LNCaP clone FGC (cell line): ENCODE measurements at regions not wholly inside any gene's neighbourhood (a gene's known extent, or its start where the extent isn't known, plus 50 kb on each side); places are given as distances from the start of the nearest gene placed in this dataset.
"Not testable (repeated sequence)": the region's sequence is repeated elsewhere in the genome, so short reads cannot be mapped to it uniquely, and the experiment has no call there.

ENCODE experiments used
- DNase-seq: peaks from one replicate; pipeline ENCODE4 v3.0.0-alpha.2; 2011; ENCODE audit warnings: low read depth
- H3K4me3 ChIP-seq: 2 replicates; pipeline ENCODE4 v1.5.1; 2011; ENCODE audit warnings: mild to moderate bottlenecking, low read depth, low read length, control low read depth
- CTCF ChIP-seq: IDR thresholded peaks from 2 replicates; pipeline ENCODE4 v1.5.1; 2012; ENCODE audit warnings: mild to moderate bottlenecking; ENCODE audit not compliant: control insufficient read depth, insufficient read depth; ENCODE audit errors: extremely low read depth

GRCh38 chr2:107530046-107530445, 296.6 kb upstream of the RGPD4 start:
- H3K4me3 ChIP-seq: no peak overlapping the region
- TF ChIP-seq CTCF: no peak

DNA sequence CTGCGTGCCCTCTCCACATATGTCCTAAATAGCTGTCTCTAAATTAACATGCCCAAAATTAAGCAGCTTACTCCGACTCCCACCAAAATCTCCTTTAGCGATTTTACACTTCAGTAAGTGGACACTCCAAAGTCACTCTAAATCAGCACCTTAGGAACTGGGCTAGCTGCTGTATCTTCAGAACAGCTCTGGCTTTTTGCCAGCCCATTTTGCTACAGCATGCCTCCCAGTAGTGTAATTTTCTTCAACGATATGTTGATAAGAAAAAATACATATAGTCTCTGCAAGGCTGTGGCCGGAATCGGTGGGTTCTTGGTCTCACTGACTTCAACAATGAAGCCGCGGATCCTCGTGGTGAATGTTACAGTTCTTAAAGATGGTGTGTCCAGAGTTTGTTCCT, 291.8 kb upstream of the RGPD4 start:
- no peak for DNase-seq
- TF ChIP-seq CTCF: no peak
- H3K4me3 ChIP-seq: no peak overlapping the region

More at GRCh38 chr2:107530046-107530445, 296.6 kb upstream of the RGPD4 start:
- DNase-seq: no peak

GRCh38 chr2:107535905-107536689, 290.6 kb upstream of the RGPD4 start:
- H3K4me3 ChIP-seq, DNase-seq: not testable (repeated sequence)

DNA sequence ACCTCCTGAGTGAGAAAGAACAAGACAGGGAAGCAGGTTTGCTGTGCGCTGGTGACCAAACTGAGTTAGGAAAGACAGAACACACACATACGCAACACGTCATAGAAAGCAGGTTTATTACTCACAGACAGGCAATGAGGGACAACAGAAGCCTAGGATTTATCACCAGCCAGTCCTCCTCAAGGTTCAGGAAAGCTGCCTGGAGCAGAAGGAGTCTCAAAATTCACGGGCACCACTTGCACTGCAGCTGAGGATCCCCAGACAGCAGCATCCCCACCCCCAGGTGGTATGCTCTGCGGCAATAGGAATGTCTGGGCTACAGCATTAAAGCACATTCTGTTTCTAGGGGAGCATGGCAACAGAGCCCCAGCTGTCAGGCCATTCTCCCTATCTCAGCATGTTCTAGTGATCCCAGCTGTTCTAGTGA, 284.4 kb upstream of the RGPD4 start:
- no peak overlapping the region for H3K4me3 ChIP-seq
- DNase-seq: no peak
- TF ChIP-seq CTCF: no peak

GRCh38 chr2:107543793-107544192, 282.9 kb upstream of the RGPD4 start:
- H3K4me3 ChIP-seq: no peak overlapping the region
- no peak for DNase-seq
- no peak for TF ChIP-seq CTCF

DNA sequence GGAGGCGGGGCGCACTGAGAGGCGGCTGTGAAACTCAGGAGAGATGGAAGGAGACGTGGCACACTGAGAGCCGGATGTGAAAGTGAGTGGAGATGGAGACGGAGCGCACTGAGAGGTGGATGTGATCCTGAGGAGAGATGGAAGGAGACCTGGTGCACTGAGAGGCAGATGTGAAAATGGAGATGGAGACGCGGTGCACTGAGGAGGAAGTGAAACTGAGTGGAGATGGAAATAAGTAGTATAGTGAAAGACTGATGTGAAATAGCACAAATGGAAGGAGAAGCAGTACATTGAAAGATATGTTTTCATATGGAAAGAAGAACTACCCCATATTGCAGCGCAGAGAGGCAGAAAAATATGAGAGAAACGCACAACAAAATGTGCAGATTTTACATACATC, 281.6 kb upstream of the RGPD4 start:
- no peak for TF ChIP-seq CTCF
- DNase-seq: no peak
- H3K4me3 ChIP-seq: no peak overlapping the region

DNA sequence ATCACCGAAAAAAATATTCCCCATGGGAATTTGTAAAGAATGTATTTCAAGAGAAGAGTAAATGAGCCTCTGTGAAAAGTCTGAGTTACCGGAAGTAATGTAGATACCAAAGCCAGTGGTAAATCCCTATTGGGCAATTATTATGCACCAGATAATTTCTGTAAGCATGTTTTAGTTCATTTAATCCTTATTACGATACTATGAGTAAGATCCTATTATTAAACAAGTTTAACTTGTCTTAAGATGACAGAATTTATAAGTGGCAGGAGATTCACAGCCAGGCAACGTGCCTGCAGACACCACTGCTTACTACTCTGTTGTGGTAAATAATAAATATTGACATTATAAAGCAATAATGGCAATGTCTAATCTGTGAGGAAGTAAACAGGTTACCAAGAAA, 280.8 kb upstream of the RGPD4 start:
- no peak for DNase-seq
- TF ChIP-seq CTCF: no peak
- no peak overlapping the region for H3K4me3 ChIP-seq
